Testis (tissue), 2 donors: ENCODE measurements at regions not wholly inside any gene's neighbourhood (a gene's known extent, or its start where the extent isn't known, plus 50 kb on each side); places are given as distances from the start of the nearest gene placed in this dataset.

Experiments
- DNase-seq: peaks from one replicate; pipeline ENCODE4 v3.0.0-alpha.2; 2019
- H3K27ac ChIP-seq, 2 donors: fragments of 200-600 bp; sonication (generic); one replicate each; pipeline ENCODE4 v1.5.1; 2019
- H3K27me3 ChIP-seq: fragments of 200-600 bp; sonication (generic); one replicate; pipeline ENCODE4 v1.5.1; 2019
- H3K36me3 ChIP-seq: fragments of 200-600 bp; sonication (generic); one replicate; pipeline ENCODE4 v1.5.1; 2017; ENCODE audit warnings: low read depth; ENCODE audit errors: missing control alignments
- H3K4me1 ChIP-seq: fragments of 200-600 bp; sonication (generic); one replicate; pipeline ENCODE4 v1.5.1; 2019
- H3K4me3 ChIP-seq, 2 donors: fragments of 200-600 bp; sonication (generic); one replicate each; pipeline ENCODE4 v1.5.1; 2017 to 2019
- H3K9me3 ChIP-seq: fragments of 200-600 bp; sonication (generic); one replicate; pipeline ENCODE4 v1.5.1; 2017
- CTCF ChIP-seq, 3 experiments: fragments of 450-650 bp in 2 of 3; fragments of 200-600 bp in 1 of 3; sonication (generic) in 1 of 3; IDR thresholded peaks; one replicate each; pipeline ENCODE4 v1.5.1; 2016 to 2019; ENCODE audit warnings: antibody characterized with exemption in 3 of 3, mild to moderate bottlenecking in 2 of 3, moderate library complexity in 1 of 3
- POLR2A ChIP-seq: fragments of 450-650 bp; IDR thresholded peaks from one replicate; pipeline ENCODE4 v1.6.1; 2017; ENCODE audit warnings: antibody characterized with exemption, mild to moderate bottlenecking, moderate library complexity
- WGBS, 2 donors: methylation state at CpG; one replicate each; pipeline ENCODE4 v1.1.5; 2018; 5-methylcytosine and 5-hydroxymethylcytosine counted together
- intact Hi-C: fragments of 100-400 bp; cut with DNase I; formaldehyde crosslinking; loops from one replicate; pipeline ENCODE4 v1.15.1; 2023; ENCODE audit warnings: low total_unique reads

- Histone ChIP-seq H3K4me1 (peaks cover 6% of the 10 kb centered on the region), H3K4me3 (no peak overlapping the region), H3K9me3 (no peaks in the 10 kb centered on the region), H3K27me3 (no peaks in the 10 kb centered on the region), H3K36me3 (no peaks in the 10 kb centered on the region), H3K27ac (no peak overlapping the region)
- TF ChIP-seq POLR2A: no peak
- TF ChIP-seq CTCF (IDR thresholded peaks at IDR 0.05): no peak
- no peak for DNase-seq
- 89 to 94% methylated on average over 2 of the region's 2 CpGs for WGBS, 2 donors
- intact Hi-C loops: no loop called here
Measured at GRCh38 chr6:44533421-44533820, 145.9 kb downstream of the CDC5L start.

- Histone ChIP-seq H3K4me3 (no peak overlapping the region), H3K27ac (no peak overlapping the region), H3K36me3 (no peaks in the 10 kb centered on the region), H3K9me3 (no peaks in the 10 kb centered on the region), H3K27me3 (no peaks in the 10 kb centered on the region), H3K4me1 (peaks cover 6% of the 10 kb centered on the region)
- intact Hi-C loops: no loop called here
- no peak for TF ChIP-seq POLR2A
- no peak for TF ChIP-seq CTCF (IDR thresholded peaks at IDR 0.05)
- 90 to 100% methylated on average over 2 to 5 of the region's 5 CpGs for WGBS, 2 donors
- DNase-seq: no peak
Measured at GRCh38 chr6:44534291-44534690, 146.8 kb downstream of the CDC5L start.

- WGBS, 2 donors: 85 to 95% methylated on average over 6 of the region's 6 CpGs
- H3K27me3 ChIP-seq: no peaks in the 10 kb centered on the region
- DNase-seq: no peak
- intact Hi-C loops: no loop called here
- no peak overlapping the region for H3K4me3 ChIP-seq
- TF ChIP-seq POLR2A (no peak), CTCF (IDR thresholded peaks at IDR 0.05) (no peak)
- H3K4me1 ChIP-seq: peaks cover 6% of the 10 kb centered on the region
- no peaks in the 10 kb centered on the region for H3K9me3 ChIP-seq
- H3K27ac ChIP-seq: no peak overlapping the region
- no peaks in the 10 kb centered on the region for H3K36me3 ChIP-seq
Measured at GRCh38 chr6:44535446-44535845, 147.9 kb downstream of the CDC5L start.

- Histone ChIP-seq H3K27ac (no peak overlapping the region), H3K4me1 (peaks cover under 1% of the 10 kb centered on the region), H3K27me3 (no peaks in the 10 kb centered on the region), H3K9me3 (no peaks in the 10 kb centered on the region), H3K36me3 (no peaks in the 10 kb centered on the region), H3K4me3 (no peak overlapping the region)
- intact Hi-C loops: no loop called here
- TF ChIP-seq POLR2A (no peak), CTCF (IDR thresholded peaks at IDR 0.05) (no peak)
- DNase-seq: no peak
- 92 to 97% methylated on average over 4 of the region's 4 CpGs for WGBS, 2 donors
Measured at GRCh38 chr6:44535967-44536366, 148.5 kb downstream of the CDC5L start.

- no peak for DNase-seq
- H3K27ac ChIP-seq: no peak overlapping the region
- 91% methylated on average over 10 of the region's 10 CpGs for WGBS, 2 donors
- H3K4me1 ChIP-seq: no peaks in the 10 kb centered on the region
- TF ChIP-seq POLR2A: no peak
- no peaks in the 10 kb centered on the region for H3K9me3 ChIP-seq
- intact Hi-C loops: no loop called here
- H3K36me3 ChIP-seq: no peaks in the 10 kb centered on the region
- no peaks in the 10 kb centered on the region for H3K27me3 ChIP-seq
- no peak overlapping the region for H3K4me3 ChIP-seq
Measured at GRCh38 chr6:44537306-44538049, 150.0 kb downstream of the CDC5L start.
